NCI-H524 treated with DMSO at 0.1 percent for 48 hours (cell line): ENCODE measurements at regions not wholly inside any gene's neighbourhood (a gene's known extent, or its start where the extent isn't known, plus 50 kb on each side); places are given as distances from the start of the nearest gene placed in this dataset.
A peak's percentile ranks its signal among the peaks of the same experiment; 100 is the strongest.
"Not testable (repeated sequence)": the region's sequence is repeated elsewhere in the genome, so short reads cannot be mapped to it uniquely, and the experiment has no call there.

Source experiments
- DNase-seq: peaks from one replicate; lab custom pipeline; 2025; lab: John Stamatoyannopoulos, UW

DNA sequence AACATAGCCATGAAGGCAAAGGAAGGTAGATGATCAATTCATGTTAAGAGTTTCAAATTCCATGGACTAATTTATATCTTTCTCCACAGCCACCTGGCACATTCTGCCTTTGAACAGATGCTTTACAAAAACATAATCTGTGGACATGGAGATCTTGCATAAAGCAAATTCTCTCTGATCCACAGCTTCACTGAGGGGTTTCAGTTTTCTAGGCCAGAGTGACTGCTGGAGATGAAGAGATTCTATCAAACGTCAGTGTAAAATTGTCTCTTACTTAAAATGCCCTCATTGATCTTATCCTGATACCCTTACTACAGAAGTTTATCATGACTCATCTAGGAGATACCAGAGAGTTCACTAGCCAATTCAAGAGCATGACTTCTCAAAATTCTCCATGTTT, 291.6 kb downstream of the DAD1 start:
- DNase-seq, result peak; percentile 8

DNA sequence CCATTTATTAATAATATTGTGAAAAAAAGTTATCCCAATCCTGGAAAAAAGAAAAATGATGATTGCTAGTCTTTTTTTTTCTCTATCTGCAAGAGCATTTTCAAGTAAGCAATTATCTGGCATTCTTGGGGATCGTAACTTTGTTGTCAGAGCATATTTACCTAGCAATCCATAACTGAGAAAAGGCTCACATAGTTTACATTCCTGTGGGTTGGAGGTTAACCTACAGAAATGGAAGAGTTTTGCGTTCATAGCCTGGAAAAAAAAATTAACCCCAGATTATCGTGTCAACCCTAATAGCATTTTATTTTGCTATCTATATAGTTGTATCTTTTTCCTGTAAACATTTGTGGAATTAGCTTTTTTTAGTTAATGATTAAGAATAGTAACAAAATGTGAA, 292.3 kb downstream of the DAD1 start:
- no peak for DNase-seq

DNA sequence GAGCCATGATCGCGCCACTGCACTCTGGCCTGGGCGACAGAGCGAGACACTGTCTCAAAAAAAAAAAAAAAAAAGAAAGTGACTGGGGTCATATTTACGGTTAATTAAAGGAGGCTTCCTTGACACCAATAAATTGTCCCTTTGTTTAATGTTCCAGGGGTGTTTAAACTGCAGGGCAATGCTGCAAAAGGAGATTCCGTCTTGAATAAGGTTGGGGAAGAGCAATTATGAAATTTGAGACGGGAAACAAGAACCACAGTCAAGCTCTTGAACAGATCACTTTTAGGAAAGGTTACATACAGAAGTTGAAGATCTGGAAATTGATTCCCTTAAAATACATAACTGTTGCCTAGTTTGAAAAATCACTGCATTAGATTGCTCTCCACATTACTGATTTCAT, 292.9 kb downstream of the DAD1 start:
- DNase-seq, result no peak

DNA sequence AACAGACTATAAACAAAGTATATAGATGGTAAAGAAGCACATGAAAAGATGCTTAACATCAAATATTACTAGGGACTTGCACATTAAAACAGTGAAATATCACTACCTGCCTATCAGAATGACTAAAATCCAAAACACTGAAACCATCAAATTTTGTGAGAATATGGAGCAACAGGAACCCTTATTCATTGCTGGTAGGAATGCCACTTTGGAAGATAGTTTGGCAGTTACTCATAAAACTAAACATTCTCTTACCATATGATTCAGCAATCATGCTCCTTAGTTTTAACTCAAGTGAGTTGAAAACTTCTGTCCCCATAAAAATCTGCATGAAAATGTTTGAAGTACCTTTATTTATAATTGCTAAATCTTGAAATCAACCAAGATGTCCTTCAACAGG, 297.6 kb downstream of the DAD1 start:
- DNase-seq, result no peak

DNA sequence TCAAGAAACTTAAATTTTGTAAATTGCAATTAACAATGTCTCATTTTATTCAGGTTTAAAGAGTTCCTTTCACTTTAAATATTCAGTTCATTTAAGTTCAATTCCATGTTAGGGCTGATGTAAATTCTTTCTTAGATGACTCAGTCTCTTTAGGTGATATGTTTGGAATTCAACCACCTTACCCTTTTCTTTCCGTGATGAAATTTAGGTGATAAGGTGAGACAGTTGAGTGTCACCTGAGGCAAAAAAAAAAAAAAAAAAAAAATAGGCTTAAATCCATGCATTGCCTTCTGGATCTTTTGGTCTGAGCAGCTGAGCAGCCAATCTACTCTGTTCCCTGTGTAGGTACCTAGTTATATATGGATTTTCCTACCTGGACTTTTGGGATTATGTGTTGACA, 299.5 kb downstream of the DAD1 start:
- no peak for DNase-seq

DNA sequence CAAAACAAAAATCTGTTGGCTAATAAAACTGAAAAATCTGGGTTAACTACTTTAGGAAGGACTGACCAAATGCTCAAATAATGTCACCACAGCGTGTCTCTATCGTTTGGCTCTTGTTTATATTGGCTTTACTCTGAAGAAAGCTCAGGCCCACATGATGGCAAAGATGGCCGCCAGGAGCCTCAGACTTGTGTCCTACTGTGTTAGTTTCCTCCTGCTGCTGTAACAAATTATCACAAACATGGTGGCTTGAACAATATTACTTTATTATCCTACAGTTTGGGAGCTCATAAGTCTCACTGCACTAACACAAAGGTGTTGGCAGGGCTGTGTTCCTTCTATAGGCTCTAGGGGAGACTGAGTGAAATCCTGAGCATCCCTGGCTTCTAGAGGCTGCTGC, 303.0 kb downstream of the DAD1 start:
- no peak for DNase-seq

DNA sequence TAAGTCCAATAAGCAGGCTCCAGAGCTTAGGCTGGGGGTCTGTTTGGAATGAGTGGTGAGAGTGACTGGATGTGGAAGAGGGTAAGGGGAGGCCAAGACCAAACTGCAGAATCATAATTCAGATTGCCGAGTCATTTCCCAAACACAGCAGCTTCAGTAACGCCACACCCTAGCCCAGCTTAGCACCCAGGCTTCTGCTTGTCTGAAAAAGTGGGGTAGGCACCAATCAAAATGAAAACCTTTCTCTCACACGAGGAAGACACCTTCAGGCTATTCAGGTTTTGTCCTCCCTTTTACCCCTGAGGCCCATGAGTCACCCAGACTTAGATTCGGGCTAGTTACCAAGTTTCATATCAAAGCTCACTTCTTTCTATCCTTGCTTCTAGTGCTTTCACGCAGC, 306.1 kb downstream of the DAD1 start:
- no peak for DNase-seq

DNA sequence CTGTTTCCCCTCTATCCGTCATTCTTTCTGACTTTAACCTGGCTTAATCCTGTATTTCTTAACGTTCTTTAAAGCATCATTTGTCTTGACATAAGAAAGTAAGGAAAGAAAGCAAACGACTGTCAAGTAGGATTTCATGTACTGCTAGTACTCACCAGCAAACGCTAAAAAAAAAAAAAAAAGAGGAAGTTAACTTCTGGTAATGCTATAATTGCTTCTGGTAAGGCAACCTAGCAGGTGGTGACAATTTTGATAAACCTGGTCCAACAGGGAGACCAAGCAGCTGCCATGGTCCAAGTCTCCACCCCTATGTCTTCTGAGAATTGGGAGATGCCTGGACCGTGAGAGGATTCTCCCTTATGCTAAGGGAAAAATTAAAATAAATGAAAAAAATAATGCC, 306.6 kb downstream of the DAD1 start:
- no peak for DNase-seq

DNA sequence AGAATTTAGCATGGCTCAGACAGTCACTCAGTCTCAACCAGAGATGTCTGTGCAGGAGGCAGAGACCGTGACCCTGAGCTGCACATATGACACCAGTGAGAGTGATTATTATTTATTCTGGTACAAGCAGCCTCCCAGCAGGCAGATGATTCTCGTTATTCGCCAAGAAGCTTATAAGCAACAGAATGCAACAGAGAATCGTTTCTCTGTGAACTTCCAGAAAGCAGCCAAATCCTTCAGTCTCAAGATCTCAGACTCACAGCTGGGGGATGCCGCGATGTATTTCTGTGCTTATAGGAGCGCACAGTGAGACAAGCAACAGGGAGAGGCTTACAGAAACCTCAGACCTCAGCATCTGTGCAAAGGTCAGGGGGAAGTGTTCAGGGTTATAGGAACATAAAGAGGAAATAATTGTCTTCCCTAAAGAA, 307.6 kb downstream of the DAD1 start:
- DNase-seq, result not testable (repeated sequence)

DNA sequence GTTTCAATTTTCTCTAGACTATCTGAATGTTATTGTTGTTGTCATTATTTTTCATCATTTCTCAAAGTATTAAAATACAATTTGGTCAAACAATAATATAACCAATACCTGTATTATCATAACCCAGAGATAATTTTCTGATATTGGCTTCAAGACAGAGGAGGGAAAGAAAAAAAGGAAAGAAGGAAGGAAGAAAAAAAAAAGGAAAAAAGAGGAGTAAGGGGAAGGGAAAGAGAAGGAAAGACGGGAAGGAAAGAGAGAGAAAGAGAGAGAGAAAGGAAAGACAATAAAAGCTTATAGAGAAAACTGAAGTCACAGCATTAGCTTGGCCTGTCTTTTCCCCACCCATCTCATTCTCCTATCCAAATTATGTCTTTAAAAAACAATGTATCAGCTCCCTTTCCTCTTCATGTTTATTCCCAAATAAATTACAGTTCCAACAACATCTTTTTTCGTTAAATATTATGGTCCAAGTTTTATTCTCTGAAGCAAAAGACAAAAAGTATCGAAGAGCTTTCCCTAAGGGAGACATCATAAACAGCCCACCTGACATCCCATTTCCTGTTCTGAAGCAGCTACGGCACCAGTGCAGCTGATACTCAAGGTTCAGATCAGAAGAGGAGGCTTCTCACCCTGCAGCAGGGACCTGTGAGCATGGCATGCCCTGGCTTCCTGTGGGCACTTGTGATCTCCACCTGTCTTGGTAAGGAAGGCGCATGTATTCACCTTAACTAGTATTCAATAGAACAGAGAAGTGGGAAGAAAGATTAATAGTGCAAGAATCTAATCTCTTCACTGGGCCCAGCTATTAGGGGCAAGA, 308.3 kb downstream of the DAD1 start:
- no peak for DNase-seq

DNA sequence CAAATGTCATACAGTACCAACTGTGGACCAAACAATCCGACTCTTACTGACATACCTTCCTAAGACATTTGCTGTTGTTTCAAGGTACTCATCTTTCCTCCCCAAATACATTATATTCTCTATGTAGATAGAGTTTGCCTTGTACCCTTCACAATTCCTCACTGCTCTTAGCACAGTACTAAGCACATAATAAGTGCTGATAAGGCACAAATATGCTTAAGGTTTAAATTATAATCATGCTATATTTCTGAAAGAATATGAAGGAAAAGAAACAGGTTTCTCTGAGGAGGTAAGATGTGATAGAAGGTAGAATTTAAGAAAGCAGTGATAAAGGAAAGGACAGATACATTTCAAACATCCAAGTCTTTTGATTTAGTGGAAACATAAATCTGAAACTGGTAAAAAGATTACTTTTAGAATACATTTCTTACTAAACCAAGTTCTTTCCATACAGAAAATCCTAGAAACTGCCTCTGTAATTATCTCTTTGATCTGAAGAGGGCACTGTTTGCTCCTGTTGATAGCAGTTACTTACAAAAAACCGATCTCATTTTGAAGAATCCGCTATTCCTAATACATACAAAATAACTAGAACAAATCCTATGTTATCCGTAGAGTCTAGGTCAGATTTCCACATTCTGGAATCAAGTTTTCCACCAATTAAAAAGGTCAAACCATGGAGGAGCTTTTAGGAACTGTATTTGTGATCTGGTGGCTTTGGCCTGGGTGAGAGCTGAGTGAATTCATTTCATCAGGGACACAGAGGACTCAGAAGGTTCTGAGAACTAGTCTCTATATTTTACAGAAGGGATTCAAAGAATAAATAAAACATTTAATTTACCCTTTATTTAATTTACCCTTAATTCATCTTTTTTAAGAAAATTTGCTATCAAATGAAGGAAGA, 311.9 kb downstream of the DAD1 start:
- no peak for DNase-seq

DNA sequence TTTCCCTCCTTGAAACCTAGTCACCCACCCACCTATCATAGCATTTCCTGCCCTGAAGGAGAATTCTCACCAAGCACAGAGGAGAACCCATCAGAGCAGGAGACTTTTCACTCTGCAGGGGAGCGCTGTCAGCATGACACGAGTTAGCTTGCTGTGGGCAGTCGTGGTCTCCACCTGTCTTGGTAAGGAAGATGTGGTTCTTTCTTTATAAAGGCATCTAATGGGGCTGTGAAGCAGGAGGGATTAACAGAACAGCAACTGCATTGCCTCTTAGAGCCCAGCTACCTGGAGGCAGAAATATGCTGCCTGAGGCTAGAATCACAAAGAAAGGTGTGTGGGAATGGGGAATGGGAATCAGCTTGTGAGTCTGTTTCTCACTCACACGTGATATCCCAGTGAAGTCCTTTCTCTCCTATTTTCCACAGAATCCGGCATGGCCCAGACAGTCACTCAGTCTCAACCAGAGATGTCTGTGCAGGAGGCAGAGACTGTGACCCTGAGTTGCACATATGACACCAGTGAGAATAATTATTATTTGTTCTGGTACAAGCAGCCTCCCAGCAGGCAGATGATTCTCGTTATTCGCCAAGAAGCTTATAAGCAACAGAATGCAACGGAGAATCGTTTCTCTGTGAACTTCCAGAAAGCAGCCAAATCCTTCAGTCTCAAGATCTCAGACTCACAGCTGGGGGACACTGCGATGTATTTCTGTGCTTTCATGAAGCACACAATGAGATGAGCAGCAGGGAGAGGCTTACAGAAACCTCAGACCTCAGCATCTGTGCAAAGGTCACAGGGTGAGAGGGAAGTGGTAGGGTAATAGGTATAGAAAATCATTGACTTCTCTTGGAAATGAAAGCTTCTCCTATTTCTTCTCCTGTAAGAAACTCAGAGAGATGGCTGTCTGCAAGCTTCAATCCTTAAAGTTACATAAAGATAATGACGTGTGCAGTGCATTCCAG, 316.9 kb downstream of the DAD1 start:
- no peak for DNase-seq

DNA sequence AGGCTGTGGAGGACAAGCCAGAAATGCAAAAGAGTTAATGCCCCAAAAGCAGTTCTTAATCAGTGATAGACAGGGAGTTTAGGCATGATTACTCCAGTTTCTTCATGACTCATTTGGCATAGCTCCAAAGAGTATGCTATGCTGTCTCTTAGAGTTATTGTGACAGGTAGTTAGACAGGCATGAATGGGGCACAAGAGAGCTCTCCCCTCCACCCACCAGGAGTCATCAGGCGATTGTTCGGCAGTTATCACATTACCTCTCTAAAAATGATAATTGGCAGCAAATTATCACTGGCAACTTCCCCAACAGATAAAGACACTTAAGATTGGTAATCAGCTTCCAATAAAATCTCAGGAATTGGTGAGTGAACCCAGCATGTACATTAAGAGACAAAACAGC, 320.1 kb downstream of the DAD1 start:
- DNase-seq, result no peak

DNA sequence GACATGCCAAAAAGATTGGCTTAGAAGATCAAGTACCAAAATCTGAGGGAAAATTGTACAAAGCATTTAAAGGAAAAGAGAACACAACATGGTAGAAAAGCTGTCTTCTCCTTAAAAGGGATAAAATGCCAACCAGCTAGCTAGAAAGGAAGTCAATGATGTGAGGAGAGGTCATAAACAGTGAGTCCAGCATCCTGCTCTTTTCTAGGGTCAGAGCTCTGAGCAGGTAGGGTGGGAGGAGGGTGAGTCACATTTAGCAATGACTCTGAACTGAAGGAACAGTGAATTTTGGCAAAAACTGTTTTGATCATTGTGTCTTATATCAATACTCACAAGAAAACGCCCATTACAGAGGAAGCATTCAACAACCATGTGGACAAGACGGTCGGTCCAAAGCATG, 322.3 kb downstream of the DAD1 start:
- no peak for DNase-seq

DNA sequence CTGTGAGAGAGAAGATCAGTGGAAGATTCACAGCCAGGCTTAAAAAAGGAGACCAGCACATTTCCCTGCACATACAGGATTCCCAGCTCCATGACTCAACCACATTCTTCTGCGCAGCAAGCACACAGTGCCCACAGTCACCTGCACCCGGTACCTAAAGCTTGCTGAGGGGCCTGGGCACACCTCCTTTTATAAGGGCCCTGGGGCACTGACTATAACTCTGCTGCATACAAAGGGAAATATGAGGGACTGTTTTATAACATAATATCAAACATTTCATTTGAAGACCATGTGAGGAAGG, 322.9 kb downstream of the DAD1 start:
- DNase-seq, result no peak

DNA sequence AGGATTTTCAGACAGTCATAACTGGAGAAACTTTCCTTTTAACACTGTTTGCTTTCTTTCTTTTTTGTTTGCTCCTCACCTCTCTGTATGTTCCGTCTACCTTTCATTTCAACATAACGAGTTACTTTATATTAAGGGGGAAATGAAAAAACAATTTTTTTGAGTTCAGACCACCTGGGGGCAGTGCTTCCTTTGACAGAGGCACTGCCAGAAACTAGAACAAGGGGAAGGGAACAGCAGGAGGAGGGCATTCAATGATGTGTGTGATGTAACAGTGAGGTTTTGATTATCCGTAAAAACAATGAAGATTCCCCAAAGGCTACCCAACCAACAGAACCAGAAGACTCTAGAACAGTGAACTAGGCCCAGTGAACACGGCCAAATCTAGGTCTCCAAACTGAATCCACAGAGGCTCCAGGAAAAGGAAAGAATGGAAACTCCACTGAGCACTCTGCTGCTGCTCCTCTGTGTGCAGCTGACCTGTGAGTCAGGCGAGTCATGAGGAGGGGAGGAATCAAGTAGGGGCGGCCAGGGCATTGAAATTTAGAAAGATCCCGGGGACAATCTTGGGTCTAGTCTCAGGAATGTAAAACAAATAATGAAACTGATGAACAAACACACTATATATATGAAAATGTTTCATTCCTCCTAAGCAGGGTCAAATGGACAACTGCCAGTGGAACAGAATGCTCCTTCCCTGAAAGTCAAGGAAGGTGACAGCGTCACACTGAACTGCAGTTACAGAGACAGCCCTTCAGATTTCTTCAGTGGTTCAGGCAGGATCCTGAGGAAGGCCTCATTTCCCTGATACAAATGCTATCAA, 323.5 kb downstream of the DAD1 start:
- DNase-seq, result no peak

DNA sequence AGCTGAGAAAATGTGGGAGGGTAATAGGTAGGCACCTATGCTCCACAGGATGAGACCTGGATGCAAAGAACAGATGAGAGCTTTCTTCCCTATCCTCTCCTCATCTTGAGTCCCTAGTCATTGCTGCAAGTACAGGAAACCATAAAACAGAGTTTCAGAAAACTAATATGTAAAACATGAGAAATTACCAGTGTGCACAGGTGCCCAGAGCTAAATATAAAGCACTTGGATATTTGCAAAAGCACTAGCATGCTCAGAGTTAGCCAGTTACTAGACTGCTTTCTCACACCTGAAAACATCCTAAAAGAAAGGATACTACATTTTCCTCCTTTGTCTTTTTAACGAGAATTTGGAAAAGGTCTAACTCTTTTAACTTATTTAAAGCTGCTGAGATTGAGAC, 324.3 kb downstream of the DAD1 start:
- DNase-seq, result no peak

DNA sequence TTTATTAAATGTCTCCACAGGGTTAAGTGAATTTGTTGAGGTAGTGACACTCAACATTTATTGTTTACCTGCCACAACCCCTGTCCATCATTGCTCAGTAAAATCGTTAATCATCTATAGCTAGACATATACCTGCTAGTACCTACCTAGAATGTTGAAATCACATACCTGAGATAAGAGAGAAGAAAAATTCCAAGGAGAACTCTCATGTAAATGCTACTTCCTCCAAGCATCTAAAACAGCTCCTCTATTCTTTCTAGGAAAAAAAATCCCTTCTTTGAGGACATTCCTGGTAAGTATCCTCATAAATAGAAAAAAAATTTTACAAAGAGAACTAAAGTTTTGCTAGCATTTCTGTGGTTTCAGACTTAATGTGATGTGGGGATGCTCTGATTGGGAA, 325.1 kb downstream of the DAD1 start:
- no peak for DNase-seq

DNA sequence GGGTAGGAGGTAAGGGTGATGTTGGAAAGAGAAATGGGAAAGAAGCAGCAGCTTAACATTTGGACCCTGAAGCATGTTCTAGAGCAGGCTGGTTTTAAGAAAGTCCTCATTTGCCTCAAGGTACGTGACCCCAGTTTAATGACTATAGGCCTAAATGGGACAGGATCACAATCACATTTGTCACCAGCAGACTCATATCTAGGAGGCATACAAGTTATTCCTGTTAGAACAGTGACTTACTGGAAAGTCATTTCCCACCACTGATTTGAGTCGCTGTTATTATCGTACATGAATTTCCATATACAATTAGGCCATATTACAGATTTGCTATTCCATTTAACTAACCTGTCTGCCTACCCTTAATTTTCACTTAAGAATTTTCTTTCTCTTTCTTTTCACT, 326.1 kb downstream of the DAD1 start:
- no peak for DNase-seq

DNA sequence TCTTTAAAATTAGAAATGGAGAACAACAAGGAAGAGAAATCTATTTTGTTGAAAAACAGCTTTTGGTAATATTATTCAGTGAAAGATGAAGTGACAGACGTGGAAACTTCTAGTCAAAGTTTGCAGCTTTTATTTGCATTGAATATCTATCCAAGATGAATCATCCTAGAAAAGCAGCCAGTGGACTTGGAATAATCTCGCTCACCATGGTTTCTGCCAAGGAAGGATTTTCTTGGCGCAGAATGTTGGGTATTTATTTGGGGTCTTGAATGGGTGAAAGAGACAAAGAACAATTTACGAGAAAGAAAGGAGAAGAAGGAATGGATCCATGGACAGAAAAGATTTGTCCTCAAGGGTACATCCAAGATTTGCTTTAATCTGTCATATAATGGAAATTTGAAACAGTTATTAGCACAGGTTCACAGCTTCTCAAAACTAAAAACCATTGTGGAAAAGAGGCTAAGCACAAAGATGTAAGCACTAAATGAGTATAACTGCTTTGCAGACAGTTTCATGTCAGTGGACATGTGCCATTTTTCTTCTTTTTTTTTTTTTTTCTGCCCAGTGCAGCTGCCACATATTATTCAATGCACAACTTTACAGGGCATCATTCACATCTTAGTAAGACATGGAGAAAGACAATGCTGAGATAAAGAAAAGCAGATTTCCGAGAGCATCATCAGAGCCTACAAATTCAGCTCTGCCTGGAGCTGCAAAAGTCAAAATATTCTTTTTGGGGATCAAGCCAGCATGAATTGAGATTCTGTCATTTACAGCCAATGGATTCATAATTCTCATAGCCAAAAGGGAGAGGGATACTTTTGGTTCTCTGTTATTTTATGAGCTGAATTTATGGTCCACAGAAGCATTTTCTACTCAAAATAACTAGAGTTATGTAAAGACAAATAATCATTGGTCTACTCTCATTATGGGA, 333.7 kb downstream of the DAD1 start:
- no peak for DNase-seq
